Suprapubic skin (tissue), 4 donors: ENCODE measurements at regions not wholly inside any gene's neighbourhood (a gene's known extent, or its start where the extent isn't known, plus 50 kb on each side); places are given as distances from the start of the nearest gene placed in this dataset.

Experiments used
- CTCF ChIP-seq, 2 donors: fragments of 200-600 bp in 1 of 2; fragments of 450-650 bp in 1 of 2; sonication (generic) in 1 of 2; IDR thresholded peaks; one replicate each; pipeline ENCODE4 v1.5.1; 2016 to 2019; ENCODE audit warnings: antibody characterized with exemption in 2 of 2, mild to moderate bottlenecking in 1 of 2, moderate library complexity in 1 of 2
- EP300 ChIP-seq: sonication (generic); formaldehyde crosslinking; IDR thresholded peaks from one replicate; pipeline ENCODE4 v1.6.1; 2017; ENCODE audit warnings: antibody characterized with exemption
- POLR2A ChIP-seq, 2 donors: fragments of 450-650 bp; IDR thresholded peaks; one replicate each; pipeline ENCODE4 v1.6.1; 2017; ENCODE audit warnings: antibody characterized with exemption in 2 of 2, mild to moderate bottlenecking in 2 of 2, moderate library complexity in 2 of 2
- POLR2AphosphoS5 ChIP-seq, 3 donors: sonication (generic); formaldehyde crosslinking; IDR thresholded peaks; one replicate each; pipeline ENCODE4 v1.6.1; 2017; ENCODE audit warnings: antibody characterized with exemption in 3 of 3

GRCh38 chr12:108060067-108060466 is 69.0 kb upstream of the WSCD2 start:
- no peak for TF ChIP-seq POLR2A (IDR thresholded peaks at IDR 0.05)
- no peak for TF ChIP-seq CTCF (IDR thresholded peaks at IDR 0.05)
- no peak for TF ChIP-seq EP300
- no peak for TF ChIP-seq POLR2AphosphoS5 (IDR thresholded peaks at IDR 0.05)
